Endothelial cell of umbilical vein (primary cell): ENCODE measurements at regions not wholly inside any gene's neighbourhood (a gene's known extent, or its start where the extent isn't known, plus 50 kb on each side); places are given as distances from the start of the nearest gene placed in this dataset.

Experiments used
- BruUV-seq: library from RNA; stranded (reverse); fragments of 400-500 nt; replicated peaks from 2 replicates; lab custom pipeline; 2021; lab: Mats Ljungman, UMichigan
- CTCF ChIA-PET: fragments of 300-600, 350-600 bp; sonication (Branson Sonifier 250); formaldehyde crosslinking; loops from one replicate; lab custom pipeline; 2021; ENCODE audit warnings: antibody characterized with exemption, inconsistent platforms; lab: Charles Lee
- POLR2A ChIA-PET: fragments of 300-600, 350-600 bp; sonication (Branson Sonifier 250); formaldehyde crosslinking; loops from one replicate; lab custom pipeline; 2021; ENCODE audit warnings: antibody characterized with exemption, inconsistent platforms; lab: Charles Lee
- DNase-seq: peaks from one replicate; pipeline ENCODE4 v3.0.0-alpha.2; 2011; ENCODE audit warnings: low read depth, low spot score
- FAIRE-seq: peaks from 2 replicates; lab custom pipeline; 2011; peaks lifted over from hg19 to GRCh38; lab: Jason Lieb, UNC
- H2AFZ ChIP-seq: 2 replicates; pipeline ENCODE4 v1.6.0; 2012; ENCODE audit warnings: low read depth, low read length, control low read depth, inconsistent platforms
- H3K27ac ChIP-seq: 2 replicates; pipeline ENCODE4 v1.5.1; 2011; ENCODE audit warnings: low read depth, mild to moderate bottlenecking, control low read depth, low read length, moderate library complexity; ENCODE audit not compliant: insufficient read depth
- H3K27me3 ChIP-seq, 2 experiments: 2 replicates each; pipeline versions ENCODE4 v1.6.0 to v1.6.1; 2011; ENCODE audit warnings: low read length in 2 of 2, mixed read lengths in 1 of 2; ENCODE audit not compliant: control insufficient read depth in 2 of 2, insufficient read depth in 2 of 2
- H3K36me3 ChIP-seq, 2 experiments: 2 replicates in 1 of 2; 3 replicates in 1 of 2; pipeline ENCODE4 v1.5.1; 2011; ENCODE audit warnings: low read length in 2 of 2, mild to moderate bottlenecking in 1 of 2, moderate library complexity in 1 of 2; ENCODE audit not compliant: control insufficient read depth in 2 of 2, insufficient read depth in 2 of 2; ENCODE audit errors: extremely low read depth in 1 of 2
- H3K4me1 ChIP-seq: 3 replicates; pipeline ENCODE4 v1.5.1; 2011; ENCODE audit warnings: mild to moderate bottlenecking, low read length; ENCODE audit not compliant: control insufficient read depth, insufficient read depth; ENCODE audit errors: extremely low read depth
- H3K4me2 ChIP-seq: 2 replicates; pipeline ENCODE4 v1.6.1; 2011; ENCODE audit warnings: low read length, control low read depth, mixed read lengths; ENCODE audit not compliant: insufficient read depth
- H3K4me3 ChIP-seq, 3 experiments: fragments of 200-600 bp in 1 of 3; sonication (generic), shearing (Covaris generic) in 1 of 3; replicated peaks in 1 of 3; 2 replicates each; pipeline ENCODE4 v1.5.1; 2011 to 2016; ENCODE audit warnings: control low read depth in 3 of 3, low read length in 3 of 3, mild to moderate bottlenecking in 2 of 3, inconsistent platforms in 1 of 3, low read depth in 1 of 3, moderate library complexity in 1 of 3; ENCODE audit not compliant: insufficient read depth in 1 of 3
- H3K79me2 ChIP-seq: 2 replicates; pipeline ENCODE4 v1.6.0; 2012; ENCODE audit warnings: low read length, inconsistent platforms; ENCODE audit not compliant: control insufficient read depth, insufficient read depth
- H3K9ac ChIP-seq: replicated peaks from 2 replicates; pipeline ENCODE3; 2011; ENCODE audit warnings: low read length, control low read depth; ENCODE audit not compliant: insufficient read depth; ENCODE audit errors: extremely low read depth
- H3K9me1 ChIP-seq: replicated peaks from 3 replicates; pipeline ENCODE4 v1.6.0; 2011; ENCODE audit warnings: mild to moderate bottlenecking, low read length; ENCODE audit not compliant: control insufficient read depth, insufficient read depth; ENCODE audit errors: extremely low read depth
- H3K9me3 ChIP-seq: replicated peaks from 2 replicates; pipeline ENCODE4 v1.5.1; 2012; ENCODE audit warnings: low read length, inconsistent platforms; ENCODE audit not compliant: control insufficient read depth, insufficient read depth
- H4K20me1 ChIP-seq: replicated peaks from 2 replicates; pipeline ENCODE3; 2011; ENCODE audit warnings: mild to moderate bottlenecking, low read length; ENCODE audit not compliant: control insufficient read depth, insufficient read depth; ENCODE audit errors: extremely low read depth
- EZH2 ChIP-seq: IDR thresholded peaks from 2 replicates; pipeline ENCODE4 v1.6.1; 2012; ENCODE audit warnings: borderline replicate concordance, low read depth, mild to moderate bottlenecking, moderate library complexity, low read length, inconsistent platforms; ENCODE audit not compliant: severe bottlenecking
- FOS ChIP-seq: IDR thresholded peaks from 2 replicates; pipeline ENCODE4 v1.6.1; 2011; ENCODE audit warnings: mild to moderate bottlenecking, low read length, moderate library complexity, borderline replicate concordance; ENCODE audit not compliant: insufficient read depth
- GATA2 ChIP-seq: IDR thresholded peaks from 2 replicates; pipeline ENCODE4 v1.7.0; 2011; ENCODE audit warnings: low read depth, mild to moderate bottlenecking, moderate library complexity, mixed read lengths, low read length; ENCODE audit not compliant: insufficient read length, insufficient read depth
- JUN ChIP-seq: IDR thresholded peaks from 2 replicates; pipeline ENCODE4 v1.6.1; 2011; ENCODE audit warnings: borderline replicate concordance, low read depth; ENCODE audit not compliant: insufficient read length, insufficient read depth
- MYC ChIP-seq: IDR thresholded peaks from one replicate; pipeline ENCODE4 v1.6.1; 2011; ENCODE audit warnings: mild to moderate bottlenecking, low read depth, low read length
- POLR2A ChIP-seq: IDR thresholded peaks from 2 replicates; pipeline ENCODE4 v1.6.1; 2012; ENCODE audit warnings: low read depth, mild to moderate bottlenecking, control low read depth, low read length
- POLR2AphosphoS5 ChIP-seq: IDR thresholded peaks from 2 replicates; pipeline ENCODE4 v1.6.1; 2012; ENCODE audit warnings: low read depth, mild to moderate bottlenecking, control low read depth, low read length, moderate library complexity; ENCODE audit not compliant: insufficient read depth
- dilution Hi-C: fragments of 300-500 bp; cut with MboI; formaldehyde crosslinking; loops from one replicate; pipeline ENCODE4 v1.15.0; 2019; ENCODE audit warnings: low sequenced_read_pairs; ENCODE audit not compliant: extremely low pct_ligation_motif_present
- intact Hi-C: fragments of 100-400 bp; cut with micrococcal nuclease; formaldehyde crosslinking; loops from one replicate; pipeline ENCODE4 v1.10.0; 2022
- TF ChIP-seq, protein P1 (sequence below): IDR thresholded peaks from 2 replicates; pipeline ENCODE4 v1.6.1; 2011; ENCODE audit not compliant: insufficient read depth, insufficient read length
- TF ChIP-seq, protein P2 (sequence below), 2 donors: IDR thresholded peaks; 1 replicate in 1 of 2; 2 replicates in 1 of 2; pipeline ENCODE4 v1.5.1; 2011; ENCODE audit warnings: low read length in 2 of 2, mild to moderate bottlenecking in 2 of 2, moderate library complexity in 2 of 2, control low read depth in 1 of 2, inconsistent platforms in 1 of 2, low read depth in 1 of 2; ENCODE audit not compliant: insufficient read depth in 1 of 2; ENCODE audit errors: extremely low read depth in 1 of 2

DNA sequence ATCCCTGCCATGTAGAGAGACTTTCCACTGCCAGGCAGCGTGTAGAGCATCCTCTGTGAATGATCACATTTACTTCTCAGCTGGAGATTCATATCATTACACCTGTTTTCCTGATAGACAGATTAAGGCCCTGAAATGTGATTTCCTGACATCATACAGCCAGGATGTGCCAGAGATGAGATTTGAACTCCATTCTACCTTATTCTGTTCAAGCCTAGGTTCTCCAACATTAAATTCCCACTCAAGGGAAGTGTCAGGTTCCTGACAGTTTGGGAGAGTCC, 482.1 kb downstream of the RPS24 start:
- H3K79me2 ChIP-seq = no peaks in the 10 kb centered on the region
- dilution Hi-C loops (no loop called here), intact Hi-C loops (no loop called here)
- FAIRE-seq = no peak
- ChIA-PET CTCF (no interaction called here), POLR2A (no interaction called here)
- H3K9me3 ChIP-seq = no peaks in the 10 kb centered on the region
- peaks cover 0 to 3% of the 10 kb centered on the region in 2 experiments for H3K27me3 ChIP-seq
- no peak for DNase-seq
- H3K4me2 ChIP-seq = no peak overlapping the region
- no peaks in the 10 kb centered on the region for H3K36me3 ChIP-seq
- H3K27ac ChIP-seq = no peak overlapping the region
- H3K9ac ChIP-seq = no peak overlapping the region
- H2AFZ ChIP-seq = no peak overlapping the region
- H3K4me3 ChIP-seq = no peak overlapping the region
- no TSS peak for BruUV-seq
- H3K9me1 ChIP-seq = no peaks in the 10 kb centered on the region
- TF ChIP-seq GATA2 (no peak), POLR2A (no peak), MYC (no peak), EZH2 (no peak), JUN (no peak), POLR2AphosphoS5 (no peak), FOS (no peak)
- TF ChIP-seq, protein P1, sequence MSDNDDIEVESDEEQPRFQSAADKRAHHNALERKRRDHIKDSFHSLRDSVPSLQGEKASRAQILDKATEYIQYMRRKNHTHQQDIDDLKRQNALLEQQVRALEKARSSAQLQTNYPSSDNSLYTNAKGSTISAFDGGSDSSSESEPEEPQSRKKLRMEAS = no peak
- TF ChIP-seq, protein P2, sequence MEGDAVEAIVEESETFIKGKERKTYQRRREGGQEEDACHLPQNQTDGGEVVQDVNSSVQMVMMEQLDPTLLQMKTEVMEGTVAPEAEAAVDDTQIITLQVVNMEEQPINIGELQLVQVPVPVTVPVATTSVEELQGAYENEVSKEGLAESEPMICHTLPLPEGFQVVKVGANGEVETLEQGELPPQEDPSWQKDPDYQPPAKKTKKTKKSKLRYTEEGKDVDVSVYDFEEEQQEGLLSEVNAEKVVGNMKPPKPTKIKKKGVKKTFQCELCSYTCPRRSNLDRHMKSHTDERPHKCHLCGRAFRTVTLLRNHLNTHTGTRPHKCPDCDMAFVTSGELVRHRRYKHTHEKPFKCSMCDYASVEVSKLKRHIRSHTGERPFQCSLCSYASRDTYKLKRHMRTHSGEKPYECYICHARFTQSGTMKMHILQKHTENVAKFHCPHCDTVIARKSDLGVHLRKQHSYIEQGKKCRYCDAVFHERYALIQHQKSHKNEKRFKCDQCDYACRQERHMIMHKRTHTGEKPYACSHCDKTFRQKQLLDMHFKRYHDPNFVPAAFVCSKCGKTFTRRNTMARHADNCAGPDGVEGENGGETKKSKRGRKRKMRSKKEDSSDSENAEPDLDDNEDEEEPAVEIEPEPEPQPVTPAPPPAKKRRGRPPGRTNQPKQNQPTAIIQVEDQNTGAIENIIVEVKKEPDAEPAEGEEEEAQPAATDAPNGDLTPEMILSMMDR (IDR thresholded peaks at IDR 0.05; ENCODE audit: extremely low read depth in 1 of 2, insufficient read depth in 1 of 2, low read depth in 1 of 2, low read length in 2 of 2) = no peak
- H3K4me1 ChIP-seq = no peaks in the 10 kb centered on the region
- no peaks in the 10 kb centered on the region for H4K20me1 ChIP-seq
